ENCODE measurements at regions not wholly inside any gene's neighbourhood (a gene's known extent, or its start where the extent isn't known, plus 50 kb on each side); places are given as distances from the start of the nearest gene placed in this dataset.

- TF ChIP-seq CTCF (IDR thresholded peaks at IDR 0.05; ENCODE audit: low read depth, low read length) (no peak), MAX (IDR thresholded peaks at IDR 0.05; ENCODE audit: low read depth, low read length) (no peak)
These were observed 471.7 kb downstream of the SOX11 start for GRCh38 chr2:6163932-6164331.
